A549 (cell line): ENCODE measurements at regions not wholly inside any gene's neighbourhood (a gene's known extent, or its start where the extent isn't known, plus 50 kb on each side); places are given as distances from the start of the nearest gene placed in this dataset.

ENCODE experiments used
- EP300 ChIP-seq, 2 experiments: fragments of >200 bp; sonication (Bioruptor Twin); formaldehyde crosslinking; IDR thresholded peaks; 2 replicates in 1 of 2; 3 replicates in 1 of 2; pipeline ENCODE4 v1.6.1; 2016 to 2017
- FOXS1 ChIP-seq: fragments of 250-450 bp; sonication (Bioruptor Pico); IDR thresholded peaks from 2 replicates; pipeline ENCODE4 v1.5.0; 2020; ENCODE audit warnings: mild to moderate bottlenecking, moderate library complexity
- HDAC2 ChIP-seq: fragments of 200-600 bp; sonication (generic); IDR thresholded peaks from 2 replicates; pipeline ENCODE4 v1.6.1; 2016
- JUN ChIP-seq, 2 experiments: fragments of >200 bp; sonication (Bioruptor Twin); formaldehyde crosslinking; IDR thresholded peaks; 2 replicates in 1 of 2; 3 replicates in 1 of 2; pipeline ENCODE4 v1.6.1; 2016 to 2017
- POLR2A ChIP-seq: IDR thresholded peaks from 2 replicates; pipeline ENCODE4 v1.6.1; 2012; ENCODE audit warnings: mild to moderate bottlenecking, low read length
- REST ChIP-seq: fragments of 200-600 bp; sonication (generic); IDR thresholded peaks from 2 replicates; pipeline ENCODE4 v1.6.1; 2016; ENCODE audit warnings: antibody characterized with exemption, mild to moderate bottlenecking, moderate library complexity
- RFX5 ChIP-seq: fragments of 450-650 bp; IDR thresholded peaks from 2 replicates; pipeline ENCODE4 v1.7.1; 2014; ENCODE audit warnings: antibody characterized with exemption, mild to moderate bottlenecking, moderate library complexity
- SREBF2 ChIP-seq: fragments of 450-650 bp; IDR thresholded peaks from 2 replicates; pipeline ENCODE4 v1.6.1; 2014; ENCODE audit warnings: mild to moderate bottlenecking, moderate library complexity
- ZNF302 ChIP-seq: fragments of 250-450 bp; sonication (Bioruptor Pico); IDR thresholded peaks from 2 replicates; pipeline ENCODE4 v1.9.0; 2021; ENCODE audit warnings: inconsistent platforms, mild to moderate bottlenecking, moderate library complexity
- TF ChIP-seq, protein P1 (sequence below): fragments of >200 bp; sonication (Bioruptor Twin); formaldehyde crosslinking; IDR thresholded peaks from 3 replicates; pipeline ENCODE4 v1.5.1; 2016
- TF ChIP-seq, protein P2 (sequence below): IDR thresholded peaks from 2 replicates; pipeline ENCODE4 v1.6.1; 2012
- TF ChIP-seq, protein P3 (sequence below): fragments of 450-650 bp; IDR thresholded peaks from 2 replicates; pipeline ENCODE4 v1.6.1; 2014; ENCODE audit warnings: antibody characterized with exemption

DNA sequence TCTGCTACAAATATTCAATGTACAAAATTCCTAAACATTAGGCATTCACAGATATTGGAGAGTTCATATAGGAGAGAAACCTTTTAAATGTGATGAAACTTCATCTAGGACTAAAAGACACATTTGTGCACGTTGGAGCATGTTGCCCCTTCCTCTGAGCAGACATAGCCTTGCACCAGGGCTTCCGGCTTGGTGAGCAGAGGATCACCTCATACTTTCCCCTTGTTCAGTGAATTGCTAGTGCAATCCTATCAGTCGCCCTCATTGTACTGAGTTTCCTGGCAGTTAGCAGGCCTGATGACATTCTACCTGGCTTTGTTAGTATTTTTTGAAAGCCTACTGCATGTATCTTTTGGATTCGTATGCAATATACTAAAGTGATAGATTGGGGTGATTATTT is 466.2 kb downstream of the SPRY1 start:
- TF ChIP-seq, protein P1, sequence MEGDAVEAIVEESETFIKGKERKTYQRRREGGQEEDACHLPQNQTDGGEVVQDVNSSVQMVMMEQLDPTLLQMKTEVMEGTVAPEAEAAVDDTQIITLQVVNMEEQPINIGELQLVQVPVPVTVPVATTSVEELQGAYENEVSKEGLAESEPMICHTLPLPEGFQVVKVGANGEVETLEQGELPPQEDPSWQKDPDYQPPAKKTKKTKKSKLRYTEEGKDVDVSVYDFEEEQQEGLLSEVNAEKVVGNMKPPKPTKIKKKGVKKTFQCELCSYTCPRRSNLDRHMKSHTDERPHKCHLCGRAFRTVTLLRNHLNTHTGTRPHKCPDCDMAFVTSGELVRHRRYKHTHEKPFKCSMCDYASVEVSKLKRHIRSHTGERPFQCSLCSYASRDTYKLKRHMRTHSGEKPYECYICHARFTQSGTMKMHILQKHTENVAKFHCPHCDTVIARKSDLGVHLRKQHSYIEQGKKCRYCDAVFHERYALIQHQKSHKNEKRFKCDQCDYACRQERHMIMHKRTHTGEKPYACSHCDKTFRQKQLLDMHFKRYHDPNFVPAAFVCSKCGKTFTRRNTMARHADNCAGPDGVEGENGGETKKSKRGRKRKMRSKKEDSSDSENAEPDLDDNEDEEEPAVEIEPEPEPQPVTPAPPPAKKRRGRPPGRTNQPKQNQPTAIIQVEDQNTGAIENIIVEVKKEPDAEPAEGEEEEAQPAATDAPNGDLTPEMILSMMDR = no peak
- TF ChIP-seq JUN (IDR thresholded peaks at IDR 0.05) = no peak
- TF ChIP-seq REST = no peak
- TF ChIP-seq HDAC2 = no peak
- TF ChIP-seq POLR2A = no peak
- no peak for TF ChIP-seq EP300 (IDR thresholded peaks at IDR 0.05)
- no peak for TF ChIP-seq FOXS1 (CRISPR knock-in tag)
- TF ChIP-seq, protein P2, sequence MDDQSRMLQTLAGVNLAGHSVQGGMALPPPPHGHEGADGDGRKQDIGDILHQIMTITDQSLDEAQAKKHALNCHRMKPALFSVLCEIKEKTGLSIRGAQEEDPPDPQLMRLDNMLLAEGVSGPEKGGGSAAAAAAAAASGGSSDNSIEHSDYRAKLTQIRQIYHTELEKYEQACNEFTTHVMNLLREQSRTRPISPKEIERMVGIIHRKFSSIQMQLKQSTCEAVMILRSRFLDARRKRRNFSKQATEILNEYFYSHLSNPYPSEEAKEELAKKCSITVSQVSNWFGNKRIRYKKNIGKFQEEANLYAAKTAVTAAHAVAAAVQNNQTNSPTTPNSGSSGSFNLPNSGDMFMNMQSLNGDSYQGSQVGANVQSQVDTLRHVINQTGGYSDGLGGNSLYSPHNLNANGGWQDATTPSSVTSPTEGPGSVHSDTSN = no peak
- no peak for TF ChIP-seq ZNF302 (CRISPR knock-in tag)
- TF ChIP-seq, protein P3, sequence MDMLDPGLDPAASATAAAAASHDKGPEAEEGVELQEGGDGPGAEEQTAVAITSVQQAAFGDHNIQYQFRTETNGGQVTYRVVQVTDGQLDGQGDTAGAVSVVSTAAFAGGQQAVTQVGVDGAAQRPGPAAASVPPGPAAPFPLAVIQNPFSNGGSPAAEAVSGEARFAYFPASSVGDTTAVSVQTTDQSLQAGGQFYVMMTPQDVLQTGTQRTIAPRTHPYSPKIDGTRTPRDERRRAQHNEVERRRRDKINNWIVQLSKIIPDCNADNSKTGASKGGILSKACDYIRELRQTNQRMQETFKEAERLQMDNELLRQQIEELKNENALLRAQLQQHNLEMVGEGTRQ = no peak
- no peak for TF ChIP-seq RFX5
- no peak for TF ChIP-seq SREBF2
